ENCODE measurements at regions not wholly inside any gene's neighbourhood (a gene's known extent, or its start where the extent isn't known, plus 50 kb on each side); places are given as distances from the start of the nearest gene placed in this dataset.
"Not testable (repeated sequence)": the region's sequence is repeated elsewhere in the genome, so short reads cannot be mapped to it uniquely, and the experiment has no call there.

DNA sequence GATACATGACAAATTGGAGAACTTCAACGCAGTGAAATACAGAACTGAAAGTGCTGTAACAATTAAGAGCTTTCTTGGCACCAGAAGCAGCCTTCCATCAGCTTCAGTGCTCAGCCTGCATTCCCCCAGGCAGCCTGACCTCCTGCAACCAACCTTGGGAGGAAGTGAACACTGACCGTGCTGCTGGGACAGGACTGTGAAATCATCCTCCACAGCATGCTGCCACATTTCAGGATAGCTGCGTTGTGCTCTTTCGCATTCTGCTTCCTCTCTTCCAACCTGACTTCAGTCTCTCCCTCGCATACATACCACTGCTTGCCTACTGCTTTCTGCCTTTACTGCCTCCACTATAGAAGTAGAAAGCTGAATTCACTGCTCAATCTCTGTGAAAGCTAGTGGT lies 388.6 kb downstream of the RWDD3 start:
- no peak for DNase-seq

DNA sequence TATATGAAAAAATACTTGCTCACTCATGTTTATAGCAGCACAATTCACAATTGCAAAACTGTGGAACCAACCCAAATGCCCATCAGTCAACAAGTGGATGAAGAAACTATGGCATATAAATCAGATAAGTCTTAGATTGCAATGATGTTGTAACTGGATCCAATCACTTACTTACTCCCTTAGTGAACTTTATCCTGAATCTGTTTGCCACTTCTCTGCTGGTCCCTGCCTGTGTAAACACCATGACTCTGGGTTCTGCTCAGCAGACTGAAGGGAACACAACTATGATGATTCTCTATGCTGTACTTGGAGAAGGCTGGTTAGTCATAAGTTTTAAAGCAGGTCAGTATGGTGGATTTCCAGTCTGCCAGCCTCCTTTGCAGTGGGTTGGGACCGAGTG lies 391.2 kb downstream of the RWDD3 start:
- DNase-seq: no peak

- no peak for DNase-seq
These were observed 393.2 kb downstream of the RWDD3 start for GRCh38 chr1:95627244-95627643.

GRCh38 chr1:95631695-95632094 lies 397.7 kb downstream of the RWDD3 start:
- DNase-seq: no peak

- DNase-seq: no peak
These were observed 401.8 kb downstream of the RWDD3 start for GRCh38 chr1:95635811-95636210.

GRCh38 chr1:95636897-95637296 lies 402.9 kb downstream of the RWDD3 start:
- no peak for DNase-seq

GRCh38 chr1:95640746-95641145 lies 406.7 kb downstream of the RWDD3 start:
- no peak for DNase-seq

- DNase-seq: no peak
These were observed 407.4 kb downstream of the RWDD3 start for GRCh38 chr1:95641386-95641785.

- no peak for DNase-seq
These were observed 408.0 kb downstream of the RWDD3 start for GRCh38 chr1:95642035-95642434.

- no peak for DNase-seq
These were observed 409.1 kb downstream of the RWDD3 start for GRCh38 chr1:95643071-95643470.

- not testable (repeated sequence) for DNase-seq
These were observed 411.1 kb downstream of the RWDD3 start for GRCh38 chr1:95645126-95645525.

- DNase-seq: no peak
These were observed 416.6 kb downstream of the RWDD3 start for GRCh38 chr1:95650631-95651030.

DNA sequence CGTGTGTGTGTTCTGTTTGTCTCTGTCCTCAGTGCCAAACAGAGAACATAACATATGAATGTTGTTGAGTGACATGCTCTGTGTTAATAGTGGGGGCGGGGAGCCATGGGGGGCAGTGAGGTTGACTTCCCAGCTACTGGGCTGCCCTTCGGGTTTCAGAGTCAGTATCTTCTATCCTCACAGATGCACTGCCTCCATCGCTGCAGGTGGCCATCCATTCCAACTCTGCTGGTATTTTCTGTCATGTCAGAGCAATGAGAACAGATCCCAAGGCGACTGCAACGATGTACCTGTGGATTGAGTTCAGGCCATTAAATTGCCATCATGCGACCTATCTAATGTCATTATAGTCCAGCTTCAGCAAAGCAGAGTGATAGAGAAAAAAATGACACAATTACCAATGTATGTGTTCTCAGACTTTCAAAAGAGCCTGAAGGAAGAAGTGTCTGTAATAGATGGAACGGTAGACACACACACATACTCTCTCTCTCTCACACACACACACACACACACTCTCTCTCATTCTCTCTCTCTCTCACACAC lies 418.5 kb downstream of the RWDD3 start:
- no peak for DNase-seq

DNA sequence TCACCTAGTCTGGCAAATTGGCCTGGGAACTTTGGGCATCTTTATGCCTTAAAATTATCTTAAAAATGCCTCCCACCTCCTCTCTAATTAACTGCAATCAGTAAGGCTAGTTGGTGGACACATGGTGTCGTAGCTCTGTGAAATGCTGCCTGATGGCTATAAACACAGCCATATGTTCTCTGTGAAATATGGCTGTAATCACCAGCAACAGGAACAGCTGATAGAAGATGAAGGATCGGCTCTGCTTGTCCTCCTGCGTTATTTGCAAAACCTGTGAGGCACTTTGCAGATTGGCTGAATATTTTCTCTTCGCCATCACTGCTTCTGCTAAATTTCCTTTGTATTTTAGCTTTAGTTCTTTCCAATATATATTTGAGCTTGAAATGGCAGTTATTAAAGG lies 419.6 kb downstream of the RWDD3 start:
- DNase-seq: no peak

DNA sequence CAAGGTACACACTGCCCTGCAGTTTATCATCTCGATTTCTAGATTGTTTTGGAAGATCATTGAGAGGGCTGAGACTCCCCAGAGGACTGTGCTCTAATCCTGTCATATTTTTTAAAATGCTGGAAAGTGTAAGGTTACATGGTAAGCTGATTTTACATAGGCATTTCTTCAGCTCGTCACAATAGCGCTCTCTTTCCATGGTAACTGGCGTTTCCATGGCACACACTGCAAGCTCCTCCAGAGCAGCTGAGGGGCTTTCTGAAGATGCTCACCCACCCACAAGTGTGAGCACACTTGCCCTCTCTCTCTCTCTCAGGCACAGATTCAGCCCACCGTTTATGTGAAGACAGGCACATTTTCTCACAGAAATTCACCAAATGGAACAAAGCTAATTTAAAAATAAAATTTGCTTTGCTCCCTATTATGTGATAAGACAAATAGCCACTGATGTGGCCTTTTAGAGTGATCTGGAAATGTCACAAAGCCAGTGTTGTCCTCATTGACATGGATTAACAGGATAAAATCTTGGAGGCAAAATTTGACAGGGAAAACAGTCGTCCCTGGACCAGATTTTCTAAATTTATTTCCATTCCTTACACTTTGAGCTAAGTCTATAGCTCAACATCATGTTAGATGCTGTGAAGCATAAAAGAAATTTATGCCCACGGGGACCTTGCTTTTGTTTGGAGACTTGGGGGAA lies 421.5 kb downstream of the RWDD3 start:
- DNase-seq: no peak

- no peak for DNase-seq
These were observed 423.2 kb downstream of the RWDD3 start for GRCh38 chr1:95657248-95657647.

- DNase-seq: no peak
These were observed 425.2 kb downstream of the RWDD3 start for GRCh38 chr1:95659166-95659565.

- DNase-seq: no peak
These were observed 425.6 kb downstream of the RWDD3 start for GRCh38 chr1:95659588-95659987.

DNA sequence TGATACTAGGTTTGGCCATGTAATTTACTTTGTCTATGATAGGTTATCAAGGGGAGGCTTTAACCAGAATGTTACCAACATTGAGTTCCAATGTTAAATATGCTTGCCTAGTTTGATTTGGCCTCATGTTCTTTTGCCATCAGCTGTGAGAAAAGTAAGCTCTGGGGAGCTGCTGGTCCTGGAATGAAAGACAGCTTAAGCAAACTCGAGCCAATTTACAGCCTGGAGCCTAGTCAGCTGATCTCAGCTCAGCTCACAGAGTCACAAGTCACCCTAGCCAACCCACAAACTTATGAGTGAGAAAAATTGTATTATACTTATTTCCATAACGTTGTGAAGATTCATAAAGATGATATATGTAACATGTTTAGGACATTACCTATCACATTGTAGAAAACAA lies 426.7 kb downstream of the RWDD3 start:
- no peak for DNase-seq

- DNase-seq: not testable (repeated sequence)
These were observed 429.5 kb downstream of the RWDD3 start for GRCh38 chr1:95663530-95663929.

- no peak for DNase-seq
These were observed 434.2 kb downstream of the RWDD3 start for GRCh38 chr1:95668165-95668564.

- not testable (repeated sequence) for DNase-seq
These were observed 435.6 kb downstream of the RWDD3 start for GRCh38 chr1:95669638-95670037.

DNA sequence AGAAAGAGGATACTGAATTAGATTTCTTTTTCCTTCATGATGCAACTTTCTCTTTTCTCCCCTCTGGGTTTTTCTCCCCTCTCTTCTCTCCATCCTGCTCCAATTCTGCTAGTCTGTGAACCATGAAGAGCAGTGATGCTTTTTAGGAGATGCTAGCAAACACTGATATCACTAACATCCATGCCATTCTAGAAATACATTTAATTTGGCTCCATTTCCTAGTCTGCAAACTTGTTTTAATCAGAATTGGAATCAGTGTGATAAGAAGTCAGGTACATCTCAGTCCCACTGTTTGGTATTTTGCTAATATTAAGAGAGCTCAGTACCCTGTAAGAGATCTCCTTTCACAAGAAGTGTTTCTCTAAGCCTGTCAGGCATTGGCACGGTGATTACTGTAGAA lies 437.1 kb downstream of the RWDD3 start:
- DNase-seq: no peak

GRCh38 chr1:95679262-95679661 lies 445.3 kb downstream of the RWDD3 start:
- no peak for DNase-seq

DNA sequence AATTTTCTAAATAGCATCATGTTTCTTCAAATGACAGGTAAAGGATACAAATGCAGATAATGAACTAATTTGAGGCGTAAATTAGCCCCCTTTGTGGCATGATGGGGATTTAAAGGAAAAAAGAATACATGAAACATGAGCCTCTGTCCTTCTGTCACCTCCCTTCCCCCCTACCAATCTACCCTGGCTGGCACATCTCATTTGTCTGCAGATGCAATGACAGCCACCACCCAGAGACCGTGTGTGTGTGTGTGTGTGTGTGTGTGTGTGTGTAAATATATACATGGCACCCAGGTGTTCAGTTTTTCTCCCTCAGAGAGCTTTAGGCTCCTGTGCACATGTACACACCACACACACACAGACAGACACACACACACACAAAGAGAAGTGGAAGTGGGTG lies 451.1 kb downstream of the RWDD3 start:
- no peak for DNase-seq
